ENCODE measurements at regions not wholly inside any gene's neighbourhood (a gene's known extent, or its start where the extent isn't known, plus 50 kb on each side); places are given as distances from the start of the nearest gene placed in this dataset.

DNA sequence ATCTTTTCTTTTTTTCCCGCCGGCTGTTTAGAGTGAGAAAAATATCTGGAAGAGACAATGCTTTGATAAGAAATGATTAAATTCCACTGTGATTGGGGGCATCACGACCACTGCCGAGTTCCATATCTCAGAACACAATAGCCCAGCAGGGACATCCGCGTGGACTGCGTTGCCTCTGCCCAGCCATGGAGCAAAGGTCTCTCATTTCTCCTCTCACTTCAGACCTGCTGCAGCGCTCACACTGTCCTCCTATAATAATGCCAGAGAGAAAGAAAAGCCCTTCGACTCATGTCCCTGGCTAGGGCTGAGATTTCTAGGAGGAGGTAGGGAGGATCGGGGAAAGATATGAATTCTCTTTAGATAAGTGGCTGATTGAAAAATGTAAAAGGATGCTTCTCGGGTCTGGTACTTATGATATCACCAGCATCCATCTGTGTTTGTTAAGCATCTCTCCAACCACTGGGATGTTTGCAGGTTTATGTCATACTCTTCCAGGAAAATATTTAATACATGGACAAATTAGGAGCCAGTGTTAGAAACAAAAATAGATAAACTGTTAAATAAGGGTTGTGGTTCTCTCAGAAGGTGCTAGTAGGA is 472.9 kb upstream of the AKR1E2 start:
- TF ChIP-seq POLR2A (IDR thresholded peaks at IDR 0.05; ENCODE audit: low read depth, low read length) (no peak), POLR2AphosphoS5 (IDR thresholded peaks at IDR 0.05; ENCODE audit: low read depth, low read length) (no peak)
